ENCODE measurements at regions not wholly inside any gene's neighbourhood (a gene's known extent, or its start where the extent isn't known, plus 50 kb on each side); places are given as distances from the start of the nearest gene placed in this dataset.
A peak's percentile ranks its signal among the peaks of the same experiment; 100 is the strongest.
"Not testable (repeated sequence)": the region's sequence is repeated elsewhere in the genome, so short reads cannot be mapped to it uniquely, and the experiment has no call there.

DNA sequence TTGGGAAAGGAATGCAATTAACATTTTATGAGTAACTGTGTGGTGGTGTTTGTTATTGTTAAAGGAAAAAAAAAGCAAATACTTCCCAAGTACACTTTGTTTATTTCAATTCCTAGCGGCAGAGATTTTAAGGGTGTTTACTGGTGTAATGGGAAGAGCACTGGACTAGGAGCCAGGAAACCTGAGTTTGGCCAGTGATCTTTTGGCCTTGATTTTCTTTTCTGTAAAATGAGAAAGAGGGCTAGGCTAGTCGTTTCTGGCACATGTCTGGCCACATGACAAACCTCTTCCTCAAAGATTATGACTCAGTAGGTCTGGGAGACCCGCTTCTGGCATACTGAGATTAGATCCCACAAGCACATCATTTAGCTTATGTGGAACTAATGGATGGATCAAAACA, 428.1 kb upstream of the NOX3 start:
- peak in 1 of 3 donors; percentile 3 for DNase-seq

DNA sequence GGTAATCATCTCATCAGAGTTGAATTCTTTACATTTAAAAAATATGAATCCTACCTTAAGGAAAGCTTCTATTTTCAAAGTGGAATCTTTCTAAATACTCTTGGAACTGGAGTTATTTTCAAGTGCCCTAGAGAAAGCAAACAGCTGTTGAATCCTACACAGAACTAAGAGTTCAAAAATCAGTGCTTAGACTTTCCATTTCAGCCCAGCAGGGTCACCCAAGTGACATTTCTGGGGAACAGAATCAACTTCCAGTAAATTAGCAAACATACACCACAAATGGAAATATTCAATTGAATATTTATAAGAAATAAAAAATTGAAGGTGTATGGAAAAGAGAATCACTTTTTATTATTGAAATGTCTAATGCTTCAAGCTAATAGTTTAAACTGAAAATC, 427.7 kb upstream of the NOX3 start:
- DNase-seq = no peak

DNA sequence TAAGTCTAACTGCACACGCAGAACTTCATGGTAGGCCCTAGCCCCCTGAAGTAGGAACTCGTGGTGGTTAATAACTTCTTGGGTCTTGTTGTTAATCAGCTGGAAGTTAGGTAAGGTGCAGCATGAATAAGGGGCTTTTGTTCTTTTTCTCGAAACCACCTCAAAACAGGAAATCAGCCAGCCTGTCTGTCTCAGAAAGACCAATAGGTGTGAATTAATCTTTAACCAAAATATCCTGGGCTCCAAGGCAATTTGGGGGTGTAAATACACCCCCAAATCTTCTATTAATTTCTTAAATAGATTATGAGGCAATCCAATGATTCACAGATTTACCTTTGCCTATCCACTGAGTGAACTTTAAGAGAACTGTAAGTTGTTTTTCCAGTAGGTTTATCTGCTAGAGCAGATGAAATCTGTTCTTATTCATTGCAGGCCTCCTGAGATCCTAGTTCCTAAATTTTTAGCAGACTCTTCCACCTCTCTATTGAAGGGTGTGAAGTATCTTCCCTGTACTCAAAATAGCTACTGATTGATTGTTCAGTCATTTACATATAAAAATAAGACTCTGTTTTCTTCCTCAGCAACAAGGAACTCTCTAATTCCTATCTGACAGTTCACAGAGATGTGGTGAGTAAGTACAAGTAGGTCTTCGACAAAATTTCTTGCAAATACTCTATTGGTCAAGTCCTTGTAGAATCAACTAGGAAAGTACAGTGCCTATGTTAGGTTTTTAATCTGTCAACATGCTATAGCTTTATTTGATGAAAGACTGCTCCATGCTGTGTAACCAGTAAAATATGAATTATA, 427.1 kb upstream of the NOX3 start:
- DNase-seq = peak in 1 of 3 donors; percentile 2

DNA sequence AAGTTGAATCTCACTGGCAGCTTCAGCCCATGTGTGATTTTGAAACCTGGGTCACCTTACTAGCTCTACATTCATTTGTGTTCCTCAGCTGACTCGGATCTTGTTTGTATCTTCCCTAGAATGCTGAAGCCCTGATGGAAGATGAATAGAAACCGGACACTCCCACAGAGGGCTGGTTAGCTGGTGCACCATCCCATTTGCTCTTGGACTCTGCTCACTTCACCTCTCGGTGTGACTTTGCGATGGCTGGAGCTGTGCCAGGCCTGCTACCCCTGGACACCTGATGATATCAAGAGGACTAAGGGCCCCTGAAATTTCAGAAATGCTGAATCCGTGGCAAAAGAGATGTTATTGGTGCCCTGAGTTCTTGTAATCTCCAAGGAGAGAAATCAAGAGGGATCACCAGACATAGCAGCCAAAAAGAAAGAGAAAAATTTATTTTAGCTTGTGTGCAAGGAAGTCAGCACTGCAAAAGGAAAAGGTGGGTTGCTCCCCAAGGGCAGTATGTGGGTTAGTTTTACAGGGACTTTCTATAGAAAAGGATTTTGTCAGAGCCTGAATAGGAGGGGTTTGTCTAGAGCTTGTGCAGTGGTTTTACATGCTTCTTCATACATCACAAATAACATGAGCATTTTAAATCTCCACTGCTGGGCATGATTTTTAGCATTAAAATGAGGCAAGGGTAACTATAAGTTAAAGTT, 426.3 kb upstream of the NOX3 start:
- DNase-seq = peak in 2 of 3 donors; percentile 3 to 13

DNA sequence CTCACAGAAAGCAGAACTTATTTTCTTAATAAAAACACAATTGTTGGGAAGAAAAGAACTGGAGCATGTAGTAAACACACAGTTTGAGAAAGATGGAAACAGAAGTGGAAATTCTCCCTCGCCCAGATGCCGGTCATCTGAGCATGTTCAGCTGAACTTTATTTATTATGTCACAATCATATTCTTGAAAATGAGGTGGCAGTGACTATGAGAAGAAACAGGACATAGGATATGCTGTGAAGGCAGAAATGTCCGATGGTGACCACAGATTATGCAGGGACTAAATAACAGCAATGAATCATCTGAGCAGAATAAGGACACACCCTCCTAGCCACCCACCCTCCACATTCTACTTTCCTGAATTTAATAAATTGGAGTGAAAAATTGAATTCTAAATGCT, 425.3 kb upstream of the NOX3 start:
- peak; percentile 58 to 83 (median 73) for DNase-seq

DNA sequence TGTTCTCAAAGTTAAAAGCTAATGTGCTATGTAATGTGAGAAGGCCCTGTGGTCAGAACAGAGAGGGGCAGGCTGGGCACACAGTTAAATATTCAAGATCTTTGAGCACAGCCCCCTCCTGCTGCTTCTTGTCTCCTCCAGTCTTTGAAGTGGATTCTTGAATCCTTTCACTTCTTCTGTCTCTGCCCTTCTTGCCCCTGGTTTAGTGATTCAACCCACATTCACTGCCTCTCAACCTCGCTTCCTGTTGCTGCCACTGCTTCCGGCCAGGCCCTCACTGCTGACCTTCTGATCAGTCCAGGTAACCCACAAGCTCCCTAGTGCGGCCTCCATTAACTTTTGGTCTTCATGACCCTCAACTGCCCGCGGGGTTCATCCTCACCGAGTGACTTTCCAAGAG, 417.3 kb upstream of the NOX3 start:
- no peak for DNase-seq

DNA sequence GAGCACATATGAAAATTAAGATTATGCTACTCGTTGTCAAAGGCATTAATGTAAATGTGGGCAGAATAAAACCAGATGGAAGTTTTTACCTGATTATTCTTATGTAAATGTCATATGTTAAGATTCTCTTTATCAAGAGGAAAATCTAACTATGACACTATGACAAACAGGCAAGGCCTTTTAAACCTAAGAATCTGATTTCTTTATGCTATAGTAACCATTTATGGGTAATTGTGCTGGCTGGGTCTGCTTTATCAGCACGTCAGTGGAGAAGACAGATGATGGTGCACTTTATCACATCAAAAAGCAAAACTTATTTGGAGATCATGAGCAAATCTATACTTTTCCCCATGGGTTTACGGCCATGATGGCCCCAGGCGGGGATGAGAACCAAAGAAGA, 412.0 kb upstream of the NOX3 start:
- no peak for DNase-seq

DNA sequence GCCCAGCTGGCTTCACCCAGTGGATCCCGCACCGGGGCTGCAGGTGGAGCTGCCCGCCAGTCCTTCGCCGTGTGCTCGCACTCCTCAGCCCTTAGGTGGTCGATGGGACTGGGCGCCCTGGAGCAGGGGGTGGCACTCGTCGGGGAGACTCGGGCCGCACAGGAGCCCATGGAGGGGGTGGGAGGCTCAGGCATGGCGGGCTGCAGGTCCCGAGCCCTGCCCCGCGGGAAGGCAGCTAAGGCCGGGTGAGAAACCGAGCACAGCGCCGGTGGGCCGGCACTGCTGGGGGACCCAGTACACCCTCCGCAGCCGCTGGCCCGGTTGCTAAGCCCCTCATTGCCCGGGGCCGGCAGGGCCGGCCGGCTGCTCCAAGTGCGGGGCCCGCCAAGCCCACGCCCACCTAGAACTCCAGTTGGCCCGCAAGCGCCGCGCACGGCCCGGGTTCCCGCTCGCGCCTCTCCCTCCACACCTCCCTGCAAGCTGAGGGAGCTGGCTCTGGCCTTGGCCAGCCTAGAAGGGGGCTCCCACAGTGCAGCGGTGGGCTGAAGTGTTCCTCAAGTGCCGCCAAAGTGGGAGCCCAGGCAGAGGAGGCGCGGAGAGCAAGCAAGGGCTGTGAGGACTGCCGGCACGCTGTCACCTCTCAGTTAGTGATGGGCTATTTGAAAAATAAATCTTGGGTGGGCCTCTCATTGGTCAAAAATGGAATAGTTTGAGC, 411.2 kb upstream of the NOX3 start:
- DNase-seq = not testable (repeated sequence)

DNA sequence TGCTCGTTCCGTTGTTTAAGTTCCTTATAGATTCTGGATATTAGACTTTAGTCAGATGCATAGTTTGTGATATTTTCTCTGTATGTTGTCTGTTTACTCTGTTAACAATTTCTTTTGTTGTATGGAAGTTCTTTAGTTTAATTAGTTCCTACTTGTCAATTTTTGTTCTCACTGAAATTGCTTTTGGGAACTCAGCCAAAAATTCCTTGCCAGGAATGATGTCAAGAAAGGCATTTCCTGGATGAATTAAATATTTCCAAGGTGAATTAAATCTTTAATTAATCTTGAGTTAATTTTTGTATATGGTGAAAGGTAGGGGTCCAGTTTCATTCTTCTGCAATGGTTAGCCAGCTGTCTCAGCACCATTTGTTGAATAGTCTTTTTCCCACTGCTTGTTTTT, 406.2 kb upstream of the NOX3 start:
- DNase-seq = no peak

DNA sequence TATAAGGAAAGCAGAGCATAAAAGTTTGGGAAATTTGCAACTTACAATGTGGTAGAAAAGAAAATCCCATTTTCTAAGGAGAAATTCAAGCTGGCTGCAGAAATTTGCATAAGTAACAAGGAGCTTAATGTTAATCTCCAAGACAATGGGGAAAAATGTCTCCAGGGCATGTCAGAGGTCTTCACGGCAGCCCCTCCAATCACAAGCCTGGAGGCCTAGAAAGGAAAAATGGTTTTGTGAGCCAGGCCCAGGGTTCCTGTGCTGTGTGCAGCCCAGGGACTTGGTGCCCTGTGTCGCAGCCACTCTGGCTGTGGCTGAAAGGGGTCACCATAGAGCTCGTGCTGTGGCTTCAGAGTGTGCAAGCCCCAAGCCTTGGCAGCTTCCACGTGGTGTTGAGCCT, 403.3 kb upstream of the NOX3 start:
- DNase-seq = not testable (repeated sequence)

DNA sequence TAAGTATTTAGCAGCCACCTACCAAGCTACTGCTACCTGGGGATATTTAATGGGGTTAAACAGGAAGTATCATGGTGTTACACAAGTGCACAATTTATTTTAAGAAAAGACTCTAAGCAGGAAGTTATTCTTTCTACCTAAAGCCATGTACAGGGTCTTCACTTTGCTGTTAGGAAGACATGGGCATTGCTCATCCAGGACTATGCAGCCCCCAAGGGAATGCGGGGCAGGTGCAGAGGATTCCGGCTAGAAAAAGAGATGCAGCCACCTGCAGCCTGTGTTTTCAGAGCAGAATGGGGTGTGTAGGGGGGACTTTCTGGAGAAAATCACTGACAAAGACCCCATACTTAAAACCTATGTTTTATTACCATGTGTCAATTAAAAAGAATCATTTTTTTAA, 399.1 kb upstream of the NOX3 start:
- no peak for DNase-seq

DNA sequence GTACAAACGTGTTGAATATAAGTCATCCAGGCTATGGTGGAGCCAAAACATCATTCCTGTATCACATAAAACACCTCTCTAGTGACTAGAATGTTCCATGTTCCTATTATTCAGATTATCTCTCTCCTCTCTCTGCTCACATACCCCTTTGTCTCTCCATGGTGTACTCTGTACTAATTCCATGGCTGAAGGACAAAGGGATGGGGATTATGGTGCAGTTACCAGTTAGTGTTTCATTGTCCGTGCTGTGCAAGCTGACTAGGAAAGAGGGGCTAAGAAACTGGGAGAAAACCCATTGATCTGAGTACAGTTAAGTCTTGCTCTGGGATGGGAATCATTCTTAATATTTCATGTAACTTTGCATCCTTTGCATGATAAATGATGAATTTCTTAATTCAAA, 397.4 kb upstream of the NOX3 start:
- DNase-seq = no peak

DNA sequence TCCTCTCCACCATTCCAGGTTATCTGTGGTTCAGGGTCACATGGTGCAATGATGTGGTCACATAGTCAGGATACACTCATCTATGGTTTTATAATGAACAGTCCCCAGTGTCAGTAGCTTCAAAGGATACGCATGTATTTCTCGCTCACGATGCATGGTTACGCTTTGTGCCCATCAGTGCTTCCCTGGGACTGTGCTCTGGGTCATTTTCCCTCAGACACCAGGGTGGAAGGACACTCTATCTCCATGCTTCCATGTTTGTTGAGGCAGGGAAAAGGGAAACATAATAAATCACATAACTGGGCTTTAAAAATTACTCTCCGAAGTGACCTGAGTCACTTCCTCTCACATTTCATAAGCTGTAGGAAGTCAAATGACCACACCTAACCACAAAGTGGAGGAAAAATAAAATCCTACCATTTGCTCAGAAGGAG, 394.8 kb upstream of the NOX3 start:
- peak; percentile 10 to 47 (median 37) for DNase-seq

DNA sequence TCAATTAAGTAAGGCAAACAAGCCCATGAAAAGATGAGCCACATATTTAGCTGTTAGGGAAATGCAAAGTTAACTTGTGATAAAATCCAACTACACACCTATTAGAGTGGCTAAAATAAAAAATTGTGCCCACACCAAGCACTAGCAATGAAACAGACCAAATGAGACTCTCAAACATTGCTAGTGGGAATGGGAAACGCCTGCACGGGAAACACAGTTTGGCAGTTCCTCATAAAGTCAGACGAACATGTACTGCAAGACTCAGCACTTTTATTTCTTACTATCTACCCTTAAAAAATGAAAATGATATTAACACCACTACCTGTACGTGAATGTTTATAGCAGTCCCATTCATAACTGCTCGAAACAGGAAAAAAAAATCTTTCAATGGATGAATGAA, 392.1 kb upstream of the NOX3 start:
- DNase-seq = peak in 1 of 3 donors; percentile 9

DNA sequence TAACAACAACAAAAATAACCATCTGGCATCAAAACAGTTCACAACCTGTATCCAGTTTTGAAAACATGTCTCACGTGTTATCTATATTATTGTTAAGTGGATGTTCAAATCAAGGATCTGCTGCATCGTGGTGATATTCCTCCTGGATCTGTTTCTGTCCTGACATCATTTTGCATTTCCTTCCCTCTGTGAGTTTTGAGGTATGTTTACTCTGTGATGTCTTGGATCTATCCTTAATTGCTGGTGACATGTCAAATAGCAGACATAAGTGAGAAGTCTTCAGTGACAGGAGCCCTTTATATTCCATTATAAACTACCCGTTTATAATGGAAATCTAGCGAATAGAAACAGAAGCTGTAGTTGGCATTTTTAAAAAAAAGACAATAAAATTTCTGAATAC, 381.8 kb upstream of the NOX3 start:
- no peak for DNase-seq

DNA sequence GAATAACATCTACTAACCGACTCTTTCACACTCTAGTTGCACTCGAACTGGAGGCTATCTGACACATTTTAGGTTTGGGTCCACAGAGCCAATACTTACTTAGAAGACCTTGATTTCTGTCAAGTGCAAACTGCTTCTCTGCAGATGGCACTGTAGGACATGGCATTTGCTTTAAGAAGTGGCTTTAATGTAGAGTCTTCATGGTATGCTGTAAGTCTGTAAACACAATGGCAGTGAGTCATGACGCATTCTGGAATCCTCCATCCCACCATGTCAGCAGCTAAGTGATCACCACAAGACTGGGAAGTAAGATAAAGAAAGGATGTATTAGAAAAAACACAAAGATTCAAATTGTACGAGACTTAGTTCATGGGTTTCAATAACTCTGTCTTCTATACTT, 377.0 kb upstream of the NOX3 start:
- no peak for DNase-seq

DNA sequence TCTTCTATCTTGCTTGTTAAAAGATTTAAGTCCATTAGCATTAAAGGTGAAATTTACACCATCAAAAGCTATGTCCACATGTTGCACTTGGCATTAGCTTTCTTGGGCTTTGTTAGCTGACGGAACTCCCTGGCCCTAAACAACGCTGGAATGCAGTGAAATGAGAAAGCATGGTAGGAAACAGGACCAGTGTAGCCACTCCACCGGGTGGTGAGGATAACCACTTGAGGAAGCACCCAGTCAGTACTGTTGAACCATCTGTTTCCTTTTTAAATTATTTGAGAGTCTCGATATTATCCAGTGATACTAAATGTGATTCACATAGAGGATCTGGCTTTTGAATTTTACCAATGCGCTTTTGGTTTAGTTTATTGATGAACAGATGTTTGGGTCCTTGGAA, 374.9 kb upstream of the NOX3 start:
- DNase-seq = no peak

DNA sequence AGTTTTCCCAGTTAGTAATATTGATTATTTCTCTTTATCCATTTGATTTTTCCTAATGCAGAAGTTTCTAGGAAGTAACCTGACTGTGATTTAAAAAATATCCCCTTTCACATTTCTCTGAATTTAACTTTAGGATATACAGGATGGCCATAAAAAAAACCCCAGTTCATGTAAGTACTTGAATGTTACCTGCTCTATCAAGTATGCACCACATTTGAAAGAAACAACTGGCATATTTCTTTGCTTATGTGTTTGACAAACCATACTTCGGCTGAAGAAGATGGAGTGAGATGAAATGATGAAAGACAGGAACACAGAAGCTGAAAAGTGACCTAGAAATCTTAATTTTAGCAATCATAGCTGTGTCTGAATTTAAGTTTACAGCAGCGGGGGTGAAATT, 374.0 kb upstream of the NOX3 start:
- DNase-seq = no peak

DNA sequence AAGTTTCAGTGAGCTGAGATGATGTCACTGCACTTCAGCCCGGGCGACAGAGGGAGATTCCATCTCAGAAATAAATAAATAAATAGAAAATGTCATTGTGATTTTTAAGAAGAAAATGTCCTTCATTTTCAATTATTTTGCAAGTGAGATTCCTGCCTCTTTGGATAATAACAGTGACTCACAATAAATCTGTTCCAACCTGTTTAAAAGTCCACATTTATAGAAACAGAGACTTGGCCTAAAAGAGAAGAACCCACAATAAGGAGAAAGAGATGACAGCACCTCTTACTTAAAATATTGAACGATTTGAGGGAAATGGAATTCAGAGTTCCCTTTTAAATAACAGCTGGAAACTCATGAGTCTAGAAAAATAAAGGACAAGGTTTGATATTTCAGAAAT, 373.4 kb upstream of the NOX3 start:
- DNase-seq = no peak

DNA sequence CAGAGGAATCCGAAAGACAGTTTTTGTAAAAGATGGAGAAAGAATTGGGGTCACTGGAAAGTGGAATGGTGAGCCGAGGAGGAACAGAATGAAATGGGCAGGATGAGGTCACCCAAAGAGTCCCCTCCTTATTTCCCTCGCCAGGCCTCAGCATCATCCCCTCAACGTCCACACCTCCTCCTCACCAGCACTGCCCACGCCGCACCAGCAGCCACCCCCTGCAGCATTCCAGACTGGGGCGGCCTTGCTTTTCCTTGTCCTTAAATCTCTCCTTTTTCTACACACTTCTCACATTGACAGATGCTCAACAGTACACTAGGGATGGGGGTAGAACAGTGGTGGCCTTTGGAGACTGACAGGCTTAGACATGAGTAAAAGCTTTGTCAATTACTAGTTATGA, 363.1 kb upstream of the NOX3 start:
- DNase-seq = no peak

DNA sequence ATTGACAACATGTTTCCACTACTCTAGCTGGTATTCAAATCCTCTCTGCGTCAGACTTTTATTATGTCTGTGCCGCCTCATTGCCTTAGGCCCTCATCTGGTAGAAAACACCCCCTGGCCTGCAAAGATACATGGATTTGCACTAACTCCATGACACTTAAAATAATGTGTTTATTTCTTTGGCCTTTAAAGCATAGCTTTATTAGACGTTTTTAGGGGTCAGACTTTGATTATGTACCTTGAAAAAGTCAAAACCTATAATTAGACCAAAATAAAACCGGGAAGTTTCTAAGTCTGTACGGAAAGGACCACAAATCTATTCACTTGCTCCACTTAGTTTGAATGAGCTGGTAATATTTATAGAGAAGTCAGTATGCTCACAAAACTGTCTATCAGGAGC, 357.9 kb upstream of the NOX3 start:
- DNase-seq = no peak

DNA sequence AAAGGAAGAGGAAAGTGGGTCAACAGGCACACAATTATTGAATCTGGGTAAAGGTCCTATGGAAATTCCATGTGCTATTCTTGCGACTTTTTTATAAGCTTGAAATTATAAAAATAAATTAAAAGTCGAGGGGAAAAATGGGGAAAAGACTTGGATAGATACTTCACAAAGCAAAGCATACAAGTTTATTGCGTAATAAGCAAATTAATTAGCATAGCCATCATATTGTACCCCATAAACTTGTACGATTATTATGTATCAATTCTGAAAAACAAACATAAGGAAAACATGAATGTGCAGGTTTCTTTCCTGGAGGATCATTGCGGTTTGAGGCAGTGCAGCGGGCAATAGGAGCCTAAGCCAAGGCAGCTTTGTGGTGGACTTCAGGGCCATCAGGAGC, 351.6 kb upstream of the NOX3 start:
- no peak for DNase-seq

DNA sequence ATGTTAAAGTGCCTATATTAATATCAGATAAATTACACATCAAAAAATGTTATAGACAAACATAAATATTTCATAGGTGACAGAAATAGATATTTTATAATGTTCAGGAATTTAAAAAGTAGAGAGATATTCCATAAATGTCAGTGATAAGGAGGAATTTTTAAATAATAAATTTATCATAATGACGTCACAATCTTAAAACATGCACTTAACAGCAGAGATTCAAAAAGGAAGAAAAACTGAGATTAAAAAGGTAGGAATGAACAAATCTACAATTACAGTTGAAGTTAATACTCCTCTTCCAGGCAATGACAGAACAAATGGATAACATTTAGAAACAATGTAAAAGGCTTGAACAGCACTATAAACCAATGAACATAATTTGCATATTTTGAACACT, 345.4 kb upstream of the NOX3 start:
- DNase-seq = no peak

DNA sequence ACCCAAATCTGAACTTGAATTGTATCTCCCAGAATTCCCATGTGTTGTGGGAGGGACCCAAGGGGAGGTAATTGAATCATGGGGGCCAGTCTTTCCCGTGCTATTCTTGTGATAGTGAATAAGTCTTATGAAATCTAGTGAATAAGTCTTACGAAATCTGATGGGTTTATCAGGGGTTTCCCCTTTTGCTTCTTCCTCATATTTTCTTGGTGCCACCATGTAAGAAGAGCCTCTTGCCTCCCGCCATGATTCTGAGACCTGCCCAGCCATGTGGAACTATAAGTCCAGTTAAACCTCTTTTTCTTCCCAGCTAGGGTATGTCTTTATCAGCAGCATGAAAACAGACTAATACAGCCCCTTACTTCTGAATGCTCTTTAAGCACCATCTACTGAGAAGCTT, 343.2 kb upstream of the NOX3 start:
- peak; percentile 2 to 35 (median 28) for DNase-seq
